Panc1 (cell line): ENCODE measurements at regions not wholly inside any gene's neighbourhood (a gene's known extent, or its start where the extent isn't known, plus 50 kb on each side); places are given as distances from the start of the nearest gene placed in this dataset.

Experiments used
- CTCF ChIP-seq: fragments of 450-650 bp; IDR thresholded peaks from 2 replicates; pipeline ENCODE4 v1.5.1; 2017; ENCODE audit warnings: mild to moderate bottlenecking
- POLR2AphosphoS5 ChIP-seq: IDR thresholded peaks from 2 replicates; pipeline ENCODE4 v1.6.1; 2012; ENCODE audit warnings: mild to moderate bottlenecking, low read depth, low read length, moderate library complexity
- REST ChIP-seq, 2 experiments: IDR thresholded peaks; 2 replicates each; pipeline ENCODE4 v1.6.1; 2011 to 2012; ENCODE audit warnings: low read depth in 2 of 2, control low read depth in 1 of 2, low read length in 1 of 2, mild to moderate bottlenecking in 1 of 2, moderate library complexity in 1 of 2; ENCODE audit not compliant: insufficient read depth in 1 of 2
- SIN3A ChIP-seq: IDR thresholded peaks from 2 replicates; pipeline ENCODE4 v1.6.1; 2012; ENCODE audit warnings: low read depth, mild to moderate bottlenecking, low read length, moderate library complexity, borderline replicate concordance; ENCODE audit not compliant: insufficient read depth
- TCF7L2 ChIP-seq: IDR thresholded peaks from 2 replicates; pipeline ENCODE4 v1.6.1; 2011; ENCODE audit warnings: mild to moderate bottlenecking, low read depth, low read length, inconsistent platforms

- TF ChIP-seq TCF7L2: no peak
- no peak for TF ChIP-seq CTCF
- TF ChIP-seq POLR2AphosphoS5: no peak
- TF ChIP-seq REST (IDR thresholded peaks at IDR 0.05; ENCODE audit: insufficient read depth in 1 of 2, low read depth in 2 of 2, low read length in 1 of 2): no peak
- no peak for TF ChIP-seq SIN3A
These were observed 560.2 kb downstream of the UQCRFS1 start for GRCh38 chr19:28652765-28653164.
